IMR-90 (cell line): ENCODE measurements at regions not wholly inside any gene's neighbourhood (a gene's known extent, or its start where the extent isn't known, plus 50 kb on each side); places are given as distances from the start of the nearest gene placed in this dataset.

ENCODE experiments used
- ATAC-seq: fragments of 200-7000 bp; cut with Tn5 transposase; 2 replicates; pipeline ENCODE4 v1.9.1; 2020; ENCODE audit warnings: low read depth, mild to moderate bottlenecking, moderate library complexity
- BruUV-seq: library from RNA; stranded (reverse); fragments of 400-500 nt; replicated peaks from 2 replicates; lab custom pipeline; 2021; lab: Mats Ljungman, UMichigan
- CTCF ChIA-PET: fragments of 300-600 bp; formaldehyde crosslinking; extraction: SDS; loops from one replicate; lab custom pipeline; 2021; ENCODE audit warnings: antibody characterized with exemption; lab: Yijun Ruan, JAX
- POLR2A ChIA-PET: fragments of 300-600 bp; sonication (Branson Sonifier 250); formaldehyde crosslinking; loops from one replicate; lab custom pipeline; 2022; ENCODE audit warnings: antibody characterized with exemption; ENCODE audit not compliant: unreplicated experiment; lab: Charles Lee
- DNase-seq: peaks from one replicate; pipeline ENCODE4 v3.0.0; 2013
- H2AFZ ChIP-seq: replicated peaks from 2 replicates; pipeline ENCODE3; 2013; ENCODE audit warnings: low read length, mild to moderate bottlenecking; ENCODE audit not compliant: poor library complexity
- H2AK5ac ChIP-seq: 2 replicates; pipeline ENCODE4 v1.6.1; 2013; ENCODE audit warnings: low read depth, low read length, inconsistent platforms
- H2AK9ac ChIP-seq: replicated peaks from 2 replicates; pipeline ENCODE3; 2013; ENCODE audit warnings: mild to moderate bottlenecking, low read depth, low read length, moderate library complexity; ENCODE audit not compliant: poor library complexity
- H2BK120ac ChIP-seq: 2 replicates; pipeline ENCODE4 v1.6.1; 2013; ENCODE audit warnings: low read depth, low read length, inconsistent platforms
- H2BK15ac ChIP-seq: 3 replicates; pipeline ENCODE4 v1.6.1; 2013; ENCODE audit warnings: low read depth, low read length, inconsistent platforms
- H2BK20ac ChIP-seq: 2 replicates; pipeline ENCODE4 v1.6.1; 2013; ENCODE audit warnings: low read depth, mild to moderate bottlenecking, inconsistent platforms, low read length, moderate library complexity
- H2BK5ac ChIP-seq: 2 replicates; pipeline ENCODE4 v1.6.1; 2013; ENCODE audit warnings: mild to moderate bottlenecking, low read depth, low read length, inconsistent platforms; ENCODE audit not compliant: poor library complexity, severe bottlenecking
- H3K14ac ChIP-seq: replicated peaks from 2 replicates; pipeline ENCODE4 v1.6.1; 2013; ENCODE audit warnings: low read depth, low read length, inconsistent platforms
- H3K18ac ChIP-seq: 2 replicates; pipeline ENCODE4 v1.6.1; 2013; ENCODE audit warnings: low read depth, low read length, control low read depth
- H3K23ac ChIP-seq: 2 replicates; pipeline ENCODE4 v1.6.1; 2013; ENCODE audit warnings: low read depth, low read length, inconsistent platforms
- H3K27ac ChIP-seq: 2 replicates; pipeline ENCODE4 v1.5.1; 2013; ENCODE audit warnings: mild to moderate bottlenecking, control low read depth, low read length; ENCODE audit not compliant: insufficient read depth
- H3K27me3 ChIP-seq: 2 replicates; pipeline ENCODE4 v1.6.1; 2013; ENCODE audit warnings: low read length; ENCODE audit not compliant: control insufficient read depth, insufficient read depth
- H3K36me3 ChIP-seq: 2 replicates; pipeline ENCODE4 v1.6.1; 2013; ENCODE audit warnings: low read length, mixed read lengths; ENCODE audit not compliant: control insufficient read depth, insufficient read depth
- H3K4ac ChIP-seq: 2 replicates; pipeline ENCODE4 v1.6.1; 2013; ENCODE audit warnings: low read depth, low read length, inconsistent platforms
- H3K4me1 ChIP-seq: 2 replicates; pipeline ENCODE4 v1.6.1; 2013; ENCODE audit warnings: low read length, mixed read lengths; ENCODE audit not compliant: control insufficient read depth, insufficient read depth
- H3K4me2 ChIP-seq: 2 replicates; pipeline ENCODE4 v1.6.1; 2013; ENCODE audit warnings: low read depth, mild to moderate bottlenecking, control low read depth, low read length, moderate library complexity
- H3K4me3 ChIP-seq: 2 replicates; pipeline ENCODE4 v1.5.1; 2013; ENCODE audit warnings: low read depth, mild to moderate bottlenecking, control low read depth, low read length, moderate library complexity; ENCODE audit not compliant: insufficient read depth
- H3K56ac ChIP-seq: 2 replicates; pipeline ENCODE4 v1.6.1; 2013; ENCODE audit warnings: low read length, inconsistent platforms; ENCODE audit not compliant: insufficient read depth; ENCODE audit errors: extremely low read depth
- H3K79me1 ChIP-seq, 2 experiments: 2 replicates each; pipeline ENCODE4 v1.6.1; 2013; ENCODE audit warnings: low read length in 2 of 2, inconsistent platforms in 1 of 2, low read depth in 1 of 2
- H3K9ac ChIP-seq: 2 replicates; pipeline ENCODE4 v1.6.1; 2013; ENCODE audit warnings: low read depth, low read length, control low read depth
- H3K9me1 ChIP-seq: 2 replicates; pipeline ENCODE4 v1.6.1; 2013; ENCODE audit warnings: low read length, inconsistent platforms; ENCODE audit not compliant: insufficient read depth
- H3K9me3 ChIP-seq: 2 replicates; pipeline ENCODE4 v1.6.1; 2013; ENCODE audit warnings: low read length; ENCODE audit not compliant: control insufficient read depth, insufficient read depth
- H4K20me1 ChIP-seq: 2 replicates; pipeline ENCODE4 v1.6.1; 2013; ENCODE audit warnings: low read length, inconsistent platforms; ENCODE audit not compliant: insufficient read depth
- H4K5ac ChIP-seq: 2 replicates; pipeline ENCODE4 v1.6.1; 2013; ENCODE audit warnings: mild to moderate bottlenecking, low read depth, low read length, control low read depth
- H4K8ac ChIP-seq, 2 experiments: 2 replicates each; pipeline ENCODE4 v1.6.1; 2013; ENCODE audit warnings: low read depth in 2 of 2, low read length in 2 of 2, control low read depth in 1 of 2, inconsistent platforms in 1 of 2
- H4K91ac ChIP-seq: 2 replicates; pipeline ENCODE4 v1.6.1; 2013; ENCODE audit warnings: low read depth, low read length, inconsistent platforms; ENCODE audit not compliant: insufficient read depth
- BHLHE40 ChIP-seq: fragments of 150-350 bp; IDR thresholded peaks from 2 replicates; pipeline ENCODE4 v1.6.1; 2016; ENCODE audit warnings: mild to moderate bottlenecking, low read depth, low read length
- CEBPB ChIP-seq: IDR thresholded peaks from 2 replicates; pipeline ENCODE4 v1.6.1; 2012; ENCODE audit warnings: low read depth, low read length, improper control_type of control experiment
- CHD1 ChIP-seq: IDR thresholded peaks from 2 replicates; pipeline ENCODE4 v1.6.1; 2012; ENCODE audit warnings: low read depth, low read length, improper control_type of control experiment
- FOS ChIP-seq: fragments of 150-350 bp; IDR thresholded peaks from 2 replicates; pipeline ENCODE4 v1.6.1; 2016; ENCODE audit warnings: low read depth, low read length
- MAFK ChIP-seq: IDR thresholded peaks from 2 replicates; pipeline ENCODE4 v1.6.1; 2012; ENCODE audit warnings: low read depth, low read length, improper control_type of control experiment
- MAZ ChIP-seq: IDR thresholded peaks from 2 replicates; pipeline ENCODE4 v1.6.1; 2012; ENCODE audit warnings: low read depth, mild to moderate bottlenecking, low read length, improper control_type of control experiment, moderate library complexity, borderline replicate concordance
- MXI1 ChIP-seq: IDR thresholded peaks from 2 replicates; pipeline ENCODE4 v1.6.1; 2012; ENCODE audit warnings: low read depth, mild to moderate bottlenecking, low read length, moderate library complexity, borderline replicate concordance
- NFE2L2 ChIP-seq: fragments of 150-350 bp; IDR thresholded peaks from 2 replicates; pipeline ENCODE4 v1.6.1; 2016; ENCODE audit warnings: low read depth, mild to moderate bottlenecking, low read length
- POLR2A ChIP-seq: IDR thresholded peaks from 2 replicates; pipeline ENCODE4 v1.6.1; 2012; ENCODE audit warnings: mild to moderate bottlenecking, low read depth, low read length
- RAD21 ChIP-seq: IDR thresholded peaks from 2 replicates; pipeline ENCODE4 v1.6.1; 2012; ENCODE audit warnings: low read length, improper control_type of control experiment
- RCOR1 ChIP-seq: IDR thresholded peaks from 2 replicates; pipeline ENCODE4 v1.6.1; 2012; ENCODE audit warnings: mild to moderate bottlenecking, low read length, improper control_type of control experiment; ENCODE audit not compliant: insufficient replicate concordance
- RFX5 ChIP-seq: IDR thresholded peaks from 2 replicates; pipeline ENCODE4 v1.8.0; 2012; ENCODE audit warnings: low read depth, mild to moderate bottlenecking, low read length, moderate library complexity
- SMC3 ChIP-seq: fragments of 150-350 bp; IDR thresholded peaks from 2 replicates; pipeline ENCODE4 v1.6.1; 2016; ENCODE audit warnings: low read depth, mild to moderate bottlenecking, antibody characterized with exemption, low read length, moderate library complexity
- WGBS, 2 experiments: methylation state at CpG; one replicate each; pipeline versions ENCODE4 v1.1.5 to v1.1.7; 2013; ENCODE audit warnings: missing lambda C conversion rate in 2 of 2; ENCODE audit not compliant: insufficient read length in 1 of 2; ENCODE audit errors: extremely low coverage in 2 of 2; 5-methylcytosine and 5-hydroxymethylcytosine counted together
- dilution Hi-C: fragments of 300-500 bp; cut with HindIII; formaldehyde crosslinking; loops from one replicate; pipeline ENCODE4 v1.14.3; 2018; ENCODE audit warnings: low sequenced_read_pairs; ENCODE audit not compliant: unreplicated experiment
- in situ Hi-C: fragments of 300-500 bp; cut with MboI; formaldehyde crosslinking; loops from 3 replicates; pipeline ENCODE4 v1.14.3; 2019; ENCODE audit warnings: low sequenced_read_pairs, inconsistent platforms, mixed read lengths
- intact Hi-C: fragments of 100-400 bp; cut with micrococcal nuclease; formaldehyde crosslinking; loops from 2 replicates; pipeline ENCODE4 v1.10.0; 2022
- TF ChIP-seq, protein P1 (sequence below): fragments of 150-350 bp; IDR thresholded peaks from 2 replicates; pipeline ENCODE4 v1.6.1; 2017; ENCODE audit warnings: mild to moderate bottlenecking, antibody characterized with exemption, low read length, low read depth
- TF ChIP-seq, protein P2 (sequence below): fragments of 150-350 bp; IDR thresholded peaks from 2 replicates; pipeline ENCODE4 v1.6.1; 2016; ENCODE audit warnings: low read depth, mild to moderate bottlenecking, low read length, moderate library complexity, borderline replicate concordance
- TF ChIP-seq, protein P3 (sequence below): conservative IDR thresholded peaks from 2 replicates; pipeline ENCODE4 v1.5.1; 2012; ENCODE audit warnings: mild to moderate bottlenecking, low read depth, low read length, improper control_type of control experiment

GRCh38 chr18:30409120-30409519 lies 633.4 kb downstream of the DSC3 start:
- no peaks in the 10 kb centered on the region for H3K36me3 ChIP-seq
- BruUV-seq: no TSS peak
- dilution Hi-C loops: no loop called here
- no peaks in the 10 kb centered on the region for H3K79me1 ChIP-seq
- no peak overlapping the region for H4K8ac ChIP-seq
- H3K4me2 ChIP-seq: no peak overlapping the region
- no peak overlapping the region for H3K18ac ChIP-seq
- in situ Hi-C loops: no loop called here
- ChIA-PET POLR2A (no interaction called here), CTCF (no interaction called here)
- no peak overlapping the region for H3K23ac ChIP-seq
- H3K9ac ChIP-seq: no peak overlapping the region
- H2BK20ac ChIP-seq: no peak overlapping the region
- no peak overlapping the region for H2AK9ac ChIP-seq
- TF ChIP-seq RAD21: no peak
- TF ChIP-seq NFE2L2: no peak
- TF ChIP-seq, protein P1, sequence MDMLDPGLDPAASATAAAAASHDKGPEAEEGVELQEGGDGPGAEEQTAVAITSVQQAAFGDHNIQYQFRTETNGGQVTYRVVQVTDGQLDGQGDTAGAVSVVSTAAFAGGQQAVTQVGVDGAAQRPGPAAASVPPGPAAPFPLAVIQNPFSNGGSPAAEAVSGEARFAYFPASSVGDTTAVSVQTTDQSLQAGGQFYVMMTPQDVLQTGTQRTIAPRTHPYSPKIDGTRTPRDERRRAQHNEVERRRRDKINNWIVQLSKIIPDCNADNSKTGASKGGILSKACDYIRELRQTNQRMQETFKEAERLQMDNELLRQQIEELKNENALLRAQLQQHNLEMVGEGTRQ: no peak
- TF ChIP-seq, protein P2, sequence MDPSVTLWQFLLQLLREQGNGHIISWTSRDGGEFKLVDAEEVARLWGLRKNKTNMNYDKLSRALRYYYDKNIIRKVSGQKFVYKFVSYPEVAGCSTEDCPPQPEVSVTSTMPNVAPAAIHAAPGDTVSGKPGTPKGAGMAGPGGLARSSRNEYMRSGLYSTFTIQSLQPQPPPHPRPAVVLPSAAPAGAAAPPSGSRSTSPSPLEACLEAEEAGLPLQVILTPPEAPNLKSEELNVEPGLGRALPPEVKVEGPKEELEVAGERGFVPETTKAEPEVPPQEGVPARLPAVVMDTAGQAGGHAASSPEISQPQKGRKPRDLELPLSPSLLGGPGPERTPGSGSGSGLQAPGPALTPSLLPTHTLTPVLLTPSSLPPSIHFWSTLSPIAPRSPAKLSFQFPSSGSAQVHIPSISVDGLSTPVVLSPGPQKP: no peak
- no peak for TF ChIP-seq RFX5
- TF ChIP-seq MXI1: no peak
- no peak for TF ChIP-seq CHD1
- TF ChIP-seq FOS: no peak
- TF ChIP-seq SMC3: no peak
- TF ChIP-seq MAFK: no peak
- TF ChIP-seq POLR2A: no peak
- TF ChIP-seq, protein P3, sequence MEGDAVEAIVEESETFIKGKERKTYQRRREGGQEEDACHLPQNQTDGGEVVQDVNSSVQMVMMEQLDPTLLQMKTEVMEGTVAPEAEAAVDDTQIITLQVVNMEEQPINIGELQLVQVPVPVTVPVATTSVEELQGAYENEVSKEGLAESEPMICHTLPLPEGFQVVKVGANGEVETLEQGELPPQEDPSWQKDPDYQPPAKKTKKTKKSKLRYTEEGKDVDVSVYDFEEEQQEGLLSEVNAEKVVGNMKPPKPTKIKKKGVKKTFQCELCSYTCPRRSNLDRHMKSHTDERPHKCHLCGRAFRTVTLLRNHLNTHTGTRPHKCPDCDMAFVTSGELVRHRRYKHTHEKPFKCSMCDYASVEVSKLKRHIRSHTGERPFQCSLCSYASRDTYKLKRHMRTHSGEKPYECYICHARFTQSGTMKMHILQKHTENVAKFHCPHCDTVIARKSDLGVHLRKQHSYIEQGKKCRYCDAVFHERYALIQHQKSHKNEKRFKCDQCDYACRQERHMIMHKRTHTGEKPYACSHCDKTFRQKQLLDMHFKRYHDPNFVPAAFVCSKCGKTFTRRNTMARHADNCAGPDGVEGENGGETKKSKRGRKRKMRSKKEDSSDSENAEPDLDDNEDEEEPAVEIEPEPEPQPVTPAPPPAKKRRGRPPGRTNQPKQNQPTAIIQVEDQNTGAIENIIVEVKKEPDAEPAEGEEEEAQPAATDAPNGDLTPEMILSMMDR: no peak
- no peak for TF ChIP-seq CEBPB
- TF ChIP-seq MAZ: no peak
- TF ChIP-seq BHLHE40: no peak
- TF ChIP-seq RCOR1: no peak
- H2BK120ac ChIP-seq: no peak overlapping the region
- H2BK5ac ChIP-seq: no peak overlapping the region
- H3K27ac ChIP-seq: no peak overlapping the region
- no peaks in the 10 kb centered on the region for H3K27me3 ChIP-seq
- ATAC-seq (no peak), DNase-seq (no peak)
- no peak overlapping the region for H4K91ac ChIP-seq
- 78% methylated on average over 1 of the region's 3 CpGs; no CpG with 5 or more reads in 1 of the 2 experiments for WGBS, 2 experiments
- no peaks in the 10 kb centered on the region for H3K9me1 ChIP-seq
- H3K9me3 ChIP-seq: peaks cover 2% of the 10 kb centered on the region; the same call in 1 of the 2 replicates
- intact Hi-C loops: no loop called here
- H2AK5ac ChIP-seq: no peak overlapping the region
- no peak overlapping the region for H2BK15ac ChIP-seq
- H2AFZ ChIP-seq: no peak overlapping the region
- no peak overlapping the region for H3K4me3 ChIP-seq
- H3K56ac ChIP-seq: no peak overlapping the region
- no peaks in the 10 kb centered on the region for H3K4me1 ChIP-seq
- H3K14ac ChIP-seq: no peak overlapping the region
- no peaks in the 10 kb centered on the region for H4K20me1 ChIP-seq
- no peak overlapping the region for H3K4ac ChIP-seq
- no peak overlapping the region for H4K5ac ChIP-seq
